GM18873 (cell line): ENCODE measurements at regions not wholly inside any gene's neighbourhood (a gene's known extent, or its start where the extent isn't known, plus 50 kb on each side); places are given as distances from the start of the nearest gene placed in this dataset.
"Not testable (repeated sequence)": the region's sequence is repeated elsewhere in the genome, so short reads cannot be mapped to it uniquely, and the experiment has no call there.

ENCODE experiments used
- ATAC-seq: cut with Tn5 transposase; IDR thresholded peaks from one replicate; pipeline ENCODE4 v1.9.1; 2021; ENCODE audit warnings: mild to moderate bottlenecking, moderate library complexity, moderate number of reproducible peaks; ENCODE audit not compliant: unreplicated experiment, low FRiP score

- ATAC-seq: no peak
These were observed 352.7 kb upstream of the DIPK2B start for GRCh38 chrX:45553417-45553816.

- not testable (repeated sequence) for ATAC-seq
These were observed 346.0 kb upstream of the DIPK2B start for GRCh38 chrX:45546697-45547096.

- no peak for ATAC-seq
These were observed 339.5 kb upstream of the DIPK2B start for GRCh38 chrX:45540181-45540580.

GRCh38 chrX:45537936-45538335 lies 337.3 kb upstream of the DIPK2B start:
- ATAC-seq: no peak

- ATAC-seq: no peak
These were observed 327.2 kb upstream of the DIPK2B start for GRCh38 chrX:45527834-45528233.

- no peak for ATAC-seq
These were observed 324.1 kb upstream of the DIPK2B start for GRCh38 chrX:45524805-45525204.

- ATAC-seq: no peak
These were observed 323.6 kb upstream of the DIPK2B start for GRCh38 chrX:45524296-45524695.

GRCh38 chrX:45518552-45518951 lies 317.9 kb upstream of the DIPK2B start:
- ATAC-seq: no peak

- no peak for ATAC-seq
These were observed 316.7 kb upstream of the DIPK2B start for GRCh38 chrX:45517090-45517973.

- ATAC-seq: no peak
These were observed 314.9 kb upstream of the DIPK2B start for GRCh38 chrX:45515262-45516215.

- no peak for ATAC-seq
These were observed 312.4 kb upstream of the DIPK2B start for GRCh38 chrX:45513042-45513441.

- ATAC-seq: no peak
These were observed 307.8 kb upstream of the DIPK2B start for GRCh38 chrX:45508454-45508853.

- ATAC-seq: no peak
These were observed 305.6 kb upstream of the DIPK2B start for GRCh38 chrX:45506149-45506730.

- ATAC-seq: no peak
These were observed 304.5 kb upstream of the DIPK2B start for GRCh38 chrX:45505214-45505613.

GRCh38 chrX:45503787-45504362 lies 303.2 kb upstream of the DIPK2B start:
- ATAC-seq: not testable (repeated sequence)

- ATAC-seq: no peak
These were observed 301.7 kb upstream of the DIPK2B start for GRCh38 chrX:45502396-45502795.

GRCh38 chrX:45497290-45497689 lies 296.6 kb upstream of the DIPK2B start:
- ATAC-seq: no peak

GRCh38 chrX:45485719-45486118 lies 285.0 kb upstream of the DIPK2B start:
- no peak for ATAC-seq

- ATAC-seq: no peak
These were observed 279.3 kb upstream of the DIPK2B start for GRCh38 chrX:45479835-45480422.

- ATAC-seq: no peak
These were observed 278.6 kb upstream of the DIPK2B start for GRCh38 chrX:45479196-45479834.
